ENCODE measurements at regions not wholly inside any gene's neighbourhood (a gene's known extent, or its start where the extent isn't known, plus 50 kb on each side); places are given as distances from the start of the nearest gene placed in this dataset.
"Not testable (repeated sequence)": the region's sequence is repeated elsewhere in the genome, so short reads cannot be mapped to it uniquely, and the experiment has no call there.

GRCh38 chr12:34097213-34097612 lies 74.9 kb downstream of the ALG10 start:
- TF ChIP-seq ZNF274 (IDR thresholded peaks at IDR 0.05; ENCODE audit: low read depth, low read length) = no peak
- H3K4me3 ChIP-seq (ENCODE audit: low read length) = no peak overlapping the region

- no peak for TF ChIP-seq ZNF274 (IDR thresholded peaks at IDR 0.05; ENCODE audit: low read depth, low read length)
- H3K4me3 ChIP-seq (ENCODE audit: low read length) = no peak overlapping the region
Observed at GRCh38 chr12:34105392-34105933, 83.2 kb downstream of the ALG10 start.

GRCh38 chr12:34106172-34106571 lies 83.9 kb downstream of the ALG10 start:
- no peak overlapping the region for H3K4me3 ChIP-seq (ENCODE audit: low read length)

DNA sequence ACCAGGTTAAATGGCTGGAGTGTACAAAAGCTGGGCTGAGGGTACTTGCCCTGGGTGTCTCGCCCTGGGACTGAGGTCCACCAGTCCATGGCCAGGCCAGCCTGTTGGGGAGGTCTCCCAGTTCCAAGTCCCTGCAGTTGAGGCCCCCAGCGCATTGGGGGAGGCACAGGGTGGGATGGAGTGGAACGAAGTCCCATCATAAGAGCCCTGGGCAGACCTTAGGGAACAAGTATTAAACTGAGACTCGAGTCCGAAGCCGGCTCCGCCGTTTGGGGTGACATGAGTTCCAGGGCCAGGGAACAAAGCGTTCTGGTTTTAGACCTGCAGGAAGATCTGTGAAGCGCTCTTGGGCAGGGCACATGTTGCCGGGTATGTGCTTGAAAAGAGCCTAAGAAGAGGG lies 84.7 kb downstream of the ALG10 start:
- H3K4me3 ChIP-seq (ENCODE audit: low read length) = no peak overlapping the region
- no peak for TF ChIP-seq ZNF274 (IDR thresholded peaks at IDR 0.05; ENCODE audit: low read depth, low read length)

More at GRCh38 chr12:34106172-34106571, 83.9 kb downstream of the ALG10 start:
- TF ChIP-seq ZNF274 (IDR thresholded peaks at IDR 0.05; ENCODE audit: low read depth, low read length) = no peak

- no peak for TF ChIP-seq ZNF274 (IDR thresholded peaks at IDR 0.05; ENCODE audit: low read depth, low read length)
- H3K4me3 ChIP-seq (ENCODE audit: low read length) = no peak overlapping the region
Observed at GRCh38 chr12:34107781-34108404, 85.6 kb downstream of the ALG10 start.

DNA sequence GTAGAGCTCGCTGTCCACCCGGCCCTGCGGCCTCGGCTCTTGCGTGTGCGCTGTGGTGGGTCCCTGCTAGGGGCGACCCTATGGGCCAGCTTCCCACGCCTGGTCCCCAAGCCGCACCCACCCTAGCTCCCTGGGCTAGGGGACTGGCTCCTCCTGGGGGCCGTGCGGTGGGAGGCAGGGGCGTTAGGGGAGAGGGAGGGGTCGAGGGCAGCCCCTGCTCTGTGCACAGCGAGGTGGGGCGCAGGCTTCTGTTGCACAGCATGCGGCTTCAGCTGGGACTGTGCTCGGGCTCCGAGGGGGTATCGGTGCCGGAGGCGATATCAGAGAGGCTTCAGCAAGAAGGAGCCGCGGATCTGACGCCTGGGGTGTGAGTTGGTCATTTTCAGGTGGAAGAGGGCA lies 86.1 kb downstream of the ALG10 start:
- H3K4me3 ChIP-seq (ENCODE audit: low read length) = no peak overlapping the region
- TF ChIP-seq ZNF274 (IDR thresholded peaks at IDR 0.05; ENCODE audit: low read depth, low read length) = no peak

GRCh38 chr12:34108967-34109366 lies 86.7 kb downstream of the ALG10 start:
- H3K4me3 ChIP-seq (ENCODE audit: low read length) = no peak overlapping the region
- no peak for TF ChIP-seq ZNF274 (IDR thresholded peaks at IDR 0.05; ENCODE audit: low read depth, low read length)

- H3K4me3 ChIP-seq (ENCODE audit: low read length) = no peak overlapping the region
- no peak for TF ChIP-seq ZNF274 (IDR thresholded peaks at IDR 0.05; ENCODE audit: low read depth, low read length)
Observed at GRCh38 chr12:34109390-34109789, 87.1 kb downstream of the ALG10 start.

DNA sequence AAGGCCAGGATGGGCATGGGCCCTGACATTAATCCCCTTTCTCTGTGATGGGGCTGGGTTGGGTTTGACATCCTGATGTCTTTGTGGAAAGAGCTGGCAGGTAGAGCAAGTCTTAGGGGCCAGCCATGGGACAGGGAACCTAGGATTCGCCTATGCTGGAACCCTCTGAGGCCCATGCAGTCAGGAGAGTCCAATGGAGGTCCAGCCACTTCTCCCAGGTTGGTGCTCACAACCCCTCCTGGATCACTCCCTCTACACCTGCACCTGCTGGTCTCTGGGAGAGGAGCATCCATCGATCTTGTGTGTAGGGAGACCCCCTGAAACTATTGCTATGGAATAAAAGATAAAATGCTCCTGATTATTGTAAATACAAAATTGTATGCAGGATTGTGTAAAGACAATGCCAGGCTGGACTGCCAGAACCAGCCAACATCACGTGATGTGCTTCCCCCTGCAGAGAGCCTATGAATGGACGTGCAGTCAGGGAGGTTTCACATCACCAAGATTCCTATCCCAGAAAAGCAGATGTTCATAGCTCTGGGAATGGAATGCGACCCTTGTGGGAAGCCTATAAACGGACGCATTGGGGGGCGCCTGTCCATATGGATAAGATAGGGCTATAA lies 87.7 kb downstream of the ALG10 start:
- H3K4me3 ChIP-seq (ENCODE audit: low read length) = not testable (repeated sequence)

DNA sequence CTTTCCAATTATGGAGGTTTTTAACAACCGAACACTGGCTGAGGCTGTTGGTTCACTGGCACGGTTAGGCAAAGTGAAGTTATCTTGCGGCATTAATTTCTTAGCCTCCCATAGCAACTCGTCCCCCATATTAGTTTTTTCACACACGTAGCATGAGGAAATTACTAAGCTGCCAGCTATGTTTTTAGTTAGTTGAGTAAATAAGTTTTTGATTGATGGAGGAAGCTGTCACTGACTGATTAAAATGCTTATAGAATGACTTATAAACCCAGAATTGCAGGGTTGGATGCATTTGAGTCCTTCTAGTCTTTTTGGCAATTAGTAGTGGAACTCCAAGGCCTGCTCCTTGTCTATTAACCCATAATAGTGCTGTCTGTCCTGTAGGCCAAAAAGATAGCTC lies 97.1 kb downstream of the ALG10 start:
- H3K4me3 ChIP-seq (ENCODE audit: low read length) = no peak overlapping the region
- no peak for TF ChIP-seq ZNF274 (IDR thresholded peaks at IDR 0.05; ENCODE audit: low read depth, low read length)

GRCh38 chr12:34121360-34121759 lies 99.1 kb downstream of the ALG10 start:
- no peak overlapping the region for H3K4me3 ChIP-seq (ENCODE audit: low read length)
- no peak for TF ChIP-seq ZNF274 (IDR thresholded peaks at IDR 0.05; ENCODE audit: low read depth, low read length)

DNA sequence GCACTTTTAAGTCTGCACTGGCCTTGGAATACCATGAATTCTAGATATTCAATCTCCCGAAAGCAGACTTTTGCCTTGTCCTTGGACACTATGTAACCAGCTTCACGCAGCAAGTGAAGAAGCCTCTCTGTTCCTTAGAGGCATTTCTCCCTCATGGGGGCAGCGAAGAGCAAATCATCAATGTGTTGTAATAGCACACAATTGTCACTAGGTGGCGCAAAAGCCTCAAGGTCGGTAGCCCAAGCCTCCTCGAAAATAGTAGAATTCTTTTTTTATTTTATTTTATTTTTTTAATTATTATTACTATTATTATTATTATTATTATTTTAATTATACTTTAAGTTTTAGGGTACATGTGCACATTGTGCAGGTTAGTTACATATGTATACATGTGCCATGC lies 100.8 kb downstream of the ALG10 start:
- not testable (repeated sequence) for H3K4me3 ChIP-seq (ENCODE audit: low read length)

GRCh38 chr12:34124608-34125007 lies 102.3 kb downstream of the ALG10 start:
- H3K4me3 ChIP-seq (ENCODE audit: low read length) = no peak overlapping the region
- TF ChIP-seq ZNF274 (IDR thresholded peaks at IDR 0.05; ENCODE audit: low read depth, low read length) = no peak

DNA sequence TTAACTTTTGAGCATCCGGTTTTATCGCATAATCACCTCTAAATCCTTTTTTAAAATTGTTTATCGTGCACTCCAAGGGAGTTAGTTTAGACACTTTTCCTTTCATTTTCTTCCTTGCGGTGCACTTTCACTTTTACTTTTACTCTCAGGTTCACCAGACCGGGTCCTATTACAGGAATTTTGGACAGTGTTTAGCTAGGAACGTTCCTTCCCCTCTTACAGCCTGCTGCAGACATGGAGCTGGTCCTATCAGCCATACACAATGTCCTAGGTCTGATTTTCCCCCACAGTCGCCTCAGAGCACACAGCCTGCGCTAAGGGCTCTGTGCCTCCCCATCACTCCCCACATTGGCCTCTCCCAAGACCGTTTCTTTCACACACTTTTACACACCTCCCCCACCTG lies 103.9 kb downstream of the ALG10 start:
- TF ChIP-seq ZNF274 (IDR thresholded peaks at IDR 0.05; ENCODE audit: low read depth, low read length) = no peak
- H3K4me3 ChIP-seq (ENCODE audit: low read length) = no peak overlapping the region

GRCh38 chr12:34126805-34127204 lies 104.5 kb downstream of the ALG10 start:
- TF ChIP-seq ZNF274 (IDR thresholded peaks at IDR 0.05; ENCODE audit: low read depth, low read length) = no peak
- no peak overlapping the region for H3K4me3 ChIP-seq (ENCODE audit: low read length)

DNA sequence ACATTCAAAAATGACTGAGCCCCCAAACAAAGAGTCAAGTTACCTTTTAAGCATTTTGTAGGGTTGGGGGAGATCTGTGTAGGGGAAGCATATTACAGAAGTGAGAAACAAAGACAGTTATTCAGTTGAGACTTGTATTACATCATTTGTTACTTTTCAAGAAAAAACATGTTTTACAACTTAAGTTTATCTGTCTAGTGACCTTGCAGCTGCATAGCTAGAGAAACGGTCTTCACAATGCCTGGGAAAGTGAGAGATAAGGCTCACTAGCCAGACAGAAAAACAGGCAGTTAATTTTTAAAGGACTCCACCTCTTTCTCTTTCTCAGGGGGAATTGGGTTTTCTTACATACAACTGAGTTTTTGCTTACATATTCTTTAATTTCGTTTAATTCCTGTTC lies 105.1 kb downstream of the ALG10 start:
- not testable (repeated sequence) for H3K4me3 ChIP-seq (ENCODE audit: low read length)

All from GM08714 (cell line).